ENCODE measurements at regions not wholly inside any gene's neighbourhood (a gene's known extent, or its start where the extent isn't known, plus 50 kb on each side); places are given as distances from the start of the nearest gene placed in this dataset.
"Not testable (repeated sequence)": the region's sequence is repeated elsewhere in the genome, so short reads cannot be mapped to it uniquely, and the experiment has no call there.

DNA sequence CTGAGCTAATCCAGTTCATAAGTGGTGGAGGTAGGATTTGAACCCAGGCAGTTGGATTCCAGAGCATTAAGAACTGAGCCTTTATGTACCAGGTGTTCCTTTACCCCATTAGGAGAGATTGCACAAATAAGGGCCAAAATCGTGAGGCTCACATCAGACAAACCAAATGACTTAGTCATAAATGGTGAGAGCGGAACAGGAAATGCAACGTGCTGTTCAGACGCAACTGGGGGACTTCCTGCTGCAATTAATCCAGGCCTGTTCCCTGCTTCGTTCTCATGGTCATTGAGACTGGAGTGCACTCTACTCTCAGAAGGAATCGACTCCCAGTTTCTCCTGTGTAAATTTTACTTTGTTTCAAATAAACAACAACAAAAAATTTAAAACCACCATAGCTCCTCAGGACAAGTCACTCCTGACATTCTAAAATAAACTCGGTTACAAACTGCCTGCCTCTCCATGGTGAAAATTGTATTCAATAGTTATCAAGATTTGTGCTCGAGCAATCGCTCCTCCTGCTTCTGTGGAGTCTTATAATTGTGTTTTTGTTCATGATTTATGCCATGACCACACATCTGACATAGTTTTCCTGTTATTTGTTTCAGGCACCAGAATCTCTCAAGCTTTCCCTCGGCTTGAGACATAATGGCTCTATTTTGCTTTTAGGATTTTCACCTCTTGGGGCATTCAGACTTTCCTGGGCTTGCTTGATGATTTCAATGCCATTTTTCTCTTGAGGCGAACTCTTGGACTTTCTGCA is 115.3 kb upstream of the BMPER start:
- no peak for DNase-seq

DNA sequence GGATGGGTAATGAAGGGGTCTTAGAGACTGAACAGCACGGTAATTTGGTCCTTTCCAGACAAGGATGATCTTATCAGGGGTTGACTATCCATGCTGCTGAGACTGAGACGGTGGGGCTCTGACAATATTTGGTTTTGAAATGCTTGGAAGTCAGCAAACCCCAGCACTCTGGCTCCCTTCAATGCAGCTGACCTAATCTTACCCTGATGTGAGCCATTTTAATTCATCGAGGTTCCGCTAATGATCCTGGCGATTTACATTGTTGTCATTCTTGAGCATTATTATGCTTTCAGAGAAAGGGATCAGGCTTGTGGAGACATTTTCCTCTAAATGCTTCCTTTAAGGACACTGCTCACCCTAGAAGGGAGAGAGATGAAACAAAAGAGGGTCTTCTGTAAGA is 114.6 kb upstream of the BMPER start:
- DNase-seq = no peak

DNA sequence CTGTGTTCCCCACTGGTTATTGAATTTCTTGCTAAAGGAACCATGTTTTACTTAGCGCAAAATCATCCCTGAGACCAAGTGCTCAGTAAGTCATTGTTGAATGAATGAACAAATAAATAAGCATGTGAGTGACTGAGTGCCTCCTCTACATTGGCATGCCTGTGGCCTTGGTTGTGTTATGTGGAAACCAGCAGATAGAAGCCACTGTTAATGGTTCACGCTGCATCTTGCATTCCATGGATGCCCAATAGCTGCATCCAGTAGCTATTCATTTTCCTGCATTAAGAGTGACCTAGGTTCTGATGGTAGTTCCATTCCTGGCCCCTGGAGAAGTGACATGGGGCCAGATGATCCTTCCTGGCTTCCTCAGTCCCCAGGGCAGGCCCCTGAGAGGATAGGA is 113.3 kb upstream of the BMPER start:
- DNase-seq = peak; percentile 39

DNA sequence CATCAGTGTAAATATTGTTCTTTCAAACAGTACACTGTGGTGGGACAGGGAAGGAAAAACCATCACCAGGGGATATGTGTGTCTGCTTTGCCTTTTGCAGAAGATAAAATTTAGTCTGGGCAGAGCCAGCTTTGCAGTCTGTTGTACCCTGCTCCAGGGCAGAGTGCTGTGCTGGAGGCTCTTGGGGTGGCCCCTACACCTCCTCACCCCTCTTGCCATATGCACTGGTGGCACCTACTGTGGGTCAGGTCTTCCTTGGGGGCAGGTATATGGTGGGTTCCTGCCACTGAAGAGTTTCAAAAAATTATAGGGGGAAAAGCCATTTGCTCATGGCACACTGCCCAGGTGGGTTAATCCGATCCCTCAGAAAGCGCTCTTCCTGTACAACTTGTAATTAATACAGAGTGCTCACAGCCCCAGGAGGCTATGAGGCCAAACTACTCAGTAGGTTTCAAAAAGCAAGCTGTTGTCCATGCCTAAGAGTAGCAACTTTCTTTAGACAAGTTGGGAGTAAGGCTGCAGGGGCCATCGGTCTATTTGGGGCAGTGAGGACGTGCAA is 112.7 kb upstream of the BMPER start:
- no peak for DNase-seq

DNA sequence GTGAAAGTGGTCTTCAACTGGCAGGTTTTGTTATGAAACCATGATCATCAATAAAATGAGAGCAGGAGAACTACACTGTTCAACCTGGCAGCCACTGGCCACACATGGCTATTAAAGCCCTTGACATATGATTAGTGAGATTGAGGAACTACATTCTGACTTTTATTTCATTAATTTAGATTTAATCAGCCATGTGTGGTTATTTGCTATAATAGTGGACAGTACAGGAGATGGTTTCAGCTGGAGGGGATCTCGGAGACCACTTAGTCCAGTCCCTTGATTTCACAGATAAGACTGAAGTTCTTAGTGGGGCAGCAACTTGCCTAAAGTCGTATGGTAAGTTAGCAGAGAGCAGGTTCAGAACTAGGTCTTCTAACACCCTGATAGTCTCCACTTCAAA is 111.7 kb upstream of the BMPER start:
- DNase-seq = no peak

DNA sequence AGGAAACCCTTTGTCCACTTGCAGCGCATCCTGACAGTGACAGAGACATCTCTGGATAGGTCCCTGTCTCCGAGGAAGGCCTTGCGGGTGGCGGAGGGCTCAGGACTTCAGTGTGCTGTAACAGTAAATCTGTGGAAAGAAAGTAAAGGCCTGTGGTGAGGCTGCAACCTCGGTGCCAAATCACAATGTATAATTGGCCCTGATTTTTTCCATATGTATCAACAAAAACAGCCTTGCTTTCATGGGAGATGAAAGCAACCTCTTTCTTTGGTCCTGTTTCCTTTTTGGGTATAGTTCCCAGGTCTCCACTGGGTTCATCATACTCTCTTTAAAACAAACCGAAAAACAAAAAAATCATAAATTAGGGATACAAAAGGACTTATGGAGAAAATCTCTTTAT is 110.9 kb upstream of the BMPER start:
- no peak for DNase-seq

DNA sequence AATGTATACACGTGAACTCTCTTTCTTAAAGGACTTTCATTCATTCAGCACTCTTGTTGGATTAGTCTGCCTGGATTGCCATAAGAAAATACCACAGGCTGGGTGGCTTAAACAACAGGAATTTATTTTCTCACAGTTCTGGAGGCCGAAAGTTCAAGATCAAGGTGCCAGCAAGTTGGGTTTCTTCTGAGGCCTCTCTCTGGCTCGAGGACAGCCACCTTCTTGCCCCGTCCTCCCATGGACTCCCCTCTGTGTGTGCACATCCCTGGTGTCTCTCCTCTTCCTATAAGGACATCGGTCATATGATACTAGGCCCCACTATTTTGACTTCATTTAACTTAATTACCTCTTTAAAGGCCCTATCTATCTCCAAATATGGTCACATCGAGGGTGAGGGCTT is 110.4 kb upstream of the BMPER start:
- no peak for DNase-seq

DNA sequence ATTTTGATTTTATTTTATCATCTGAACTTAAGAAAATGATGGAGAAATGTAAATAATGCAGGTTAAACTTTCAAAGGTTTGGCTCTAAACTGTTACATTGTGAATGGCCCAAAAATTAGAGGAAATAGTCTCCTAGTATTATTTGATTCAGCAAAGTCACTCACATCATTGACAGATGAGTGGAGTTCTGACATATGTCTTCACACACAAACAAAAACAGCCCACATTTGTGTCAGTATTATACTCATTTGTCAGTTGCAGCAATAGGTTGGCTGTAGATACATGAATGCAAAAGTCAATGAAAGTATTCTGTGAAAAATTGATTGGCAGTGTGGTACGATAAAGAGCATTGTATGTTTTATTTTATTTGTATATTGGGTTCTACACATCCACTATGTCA is 108.8 kb upstream of the BMPER start:
- DNase-seq = no peak

DNA sequence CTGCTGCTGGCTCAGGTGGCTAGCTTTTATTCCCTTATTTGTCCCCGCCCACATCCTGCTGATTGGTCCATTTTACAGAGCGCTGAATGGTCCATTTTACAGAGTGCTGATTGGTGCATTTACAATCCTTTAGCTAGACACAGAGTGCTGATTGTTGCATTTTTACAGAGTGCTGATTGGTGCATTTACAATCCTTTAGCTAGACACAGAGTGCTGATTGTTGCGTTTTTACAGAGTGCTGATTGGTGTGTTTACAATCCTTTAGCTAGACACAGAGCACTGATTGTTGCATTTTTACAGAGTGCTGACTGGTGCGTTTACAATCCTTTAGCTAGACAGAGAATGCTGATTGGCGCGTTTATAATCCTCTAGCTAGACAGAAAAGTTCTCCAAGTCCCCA is 107.8 kb upstream of the BMPER start:
- DNase-seq = not testable (repeated sequence)

DNA sequence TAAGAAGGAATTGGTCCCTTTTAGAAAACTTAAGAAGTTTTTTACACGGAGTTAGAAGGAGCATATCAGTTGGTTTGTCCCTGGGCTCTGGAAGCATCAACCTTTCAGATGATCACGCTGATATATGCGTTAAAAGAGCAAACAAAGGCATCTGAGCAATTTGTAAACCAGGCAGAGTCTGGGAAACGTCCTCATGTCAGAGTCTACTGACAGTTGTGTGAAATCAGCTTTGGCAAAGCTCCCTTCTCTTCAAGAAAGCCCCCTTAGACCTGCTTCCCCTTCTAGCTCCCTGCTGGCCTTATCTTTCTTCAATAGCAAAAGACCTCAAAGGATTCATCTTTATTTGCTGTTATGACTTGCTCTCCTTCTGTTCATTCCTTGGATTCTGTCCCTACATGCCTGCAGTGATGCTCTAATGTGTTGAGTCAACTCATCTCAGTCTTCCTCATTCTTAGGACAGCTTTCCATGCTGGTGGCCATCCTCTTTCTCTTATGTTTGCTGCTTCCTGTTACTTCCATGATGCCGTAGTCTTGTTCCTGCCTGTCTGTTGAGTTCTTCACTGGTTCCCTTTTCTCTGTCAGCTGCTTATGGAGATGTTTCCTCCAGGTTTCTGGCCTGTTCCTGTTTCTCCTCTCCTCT is 106.5 kb upstream of the BMPER start:
- peak; percentile 18 for DNase-seq

DNA sequence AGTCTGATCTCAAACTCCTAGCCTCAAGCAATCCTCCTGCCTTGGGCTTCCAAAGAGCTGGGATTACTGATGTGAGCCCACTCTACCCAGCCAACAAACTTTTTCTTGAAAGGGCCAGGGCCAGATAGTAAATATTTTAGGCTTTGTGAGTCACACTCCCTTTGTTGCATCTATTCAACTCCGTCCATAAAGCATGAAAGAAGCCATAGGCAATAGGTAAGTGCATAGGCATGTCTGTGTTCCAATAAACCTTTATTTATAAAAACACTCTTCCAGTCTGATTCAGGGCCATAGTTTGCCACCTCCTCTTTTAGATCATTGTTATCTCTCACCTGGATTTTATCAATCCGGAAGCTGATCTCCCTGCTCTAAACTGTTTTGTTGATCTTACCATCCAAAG is 105.6 kb upstream of the BMPER start:
- DNase-seq = no peak

DNA sequence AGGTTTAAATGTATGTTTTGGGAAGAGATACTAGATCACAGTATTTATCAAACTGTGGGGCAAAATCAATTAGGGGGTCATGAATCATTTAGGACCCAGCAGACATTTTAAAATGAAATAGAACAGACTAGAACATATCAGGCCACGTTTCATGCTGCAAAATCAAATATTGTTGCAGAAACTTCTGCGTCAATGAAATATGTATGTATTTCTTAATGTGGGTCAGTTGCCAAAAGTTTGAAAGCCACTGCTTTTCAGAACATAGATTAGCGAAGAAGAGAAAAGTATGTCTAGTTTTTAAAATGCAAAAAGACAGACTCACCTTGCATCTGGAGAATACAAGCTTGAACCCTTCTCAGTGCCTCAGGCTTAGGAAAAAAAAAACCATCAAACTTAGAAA is 102.7 kb upstream of the BMPER start:
- no peak for DNase-seq

DNA sequence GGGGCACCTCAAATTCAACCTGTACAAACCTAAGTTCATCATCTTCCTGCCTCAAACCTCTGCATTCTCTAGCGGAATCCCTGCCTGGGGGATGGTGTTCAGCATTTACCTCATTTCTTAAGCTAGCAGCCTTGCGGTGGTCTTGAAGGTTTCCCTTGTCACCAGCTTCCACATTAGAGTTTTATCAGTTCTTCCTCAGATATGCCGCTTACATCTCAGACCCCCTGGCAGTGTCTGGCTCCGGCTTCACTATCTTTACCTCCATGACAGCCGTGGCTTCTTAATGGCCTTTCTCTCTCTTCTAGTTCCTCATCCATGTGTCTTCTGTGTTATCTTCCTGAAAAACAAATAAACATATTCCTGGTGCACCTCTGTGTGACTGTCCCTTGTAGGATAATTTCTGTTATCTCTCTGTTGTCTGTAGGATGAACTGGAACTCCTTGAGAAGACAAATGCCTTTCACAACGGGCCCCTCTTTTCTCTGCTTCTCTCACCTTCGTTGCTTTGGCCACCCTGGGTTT is 101.1 kb upstream of the BMPER start:
- no peak for DNase-seq

DNA sequence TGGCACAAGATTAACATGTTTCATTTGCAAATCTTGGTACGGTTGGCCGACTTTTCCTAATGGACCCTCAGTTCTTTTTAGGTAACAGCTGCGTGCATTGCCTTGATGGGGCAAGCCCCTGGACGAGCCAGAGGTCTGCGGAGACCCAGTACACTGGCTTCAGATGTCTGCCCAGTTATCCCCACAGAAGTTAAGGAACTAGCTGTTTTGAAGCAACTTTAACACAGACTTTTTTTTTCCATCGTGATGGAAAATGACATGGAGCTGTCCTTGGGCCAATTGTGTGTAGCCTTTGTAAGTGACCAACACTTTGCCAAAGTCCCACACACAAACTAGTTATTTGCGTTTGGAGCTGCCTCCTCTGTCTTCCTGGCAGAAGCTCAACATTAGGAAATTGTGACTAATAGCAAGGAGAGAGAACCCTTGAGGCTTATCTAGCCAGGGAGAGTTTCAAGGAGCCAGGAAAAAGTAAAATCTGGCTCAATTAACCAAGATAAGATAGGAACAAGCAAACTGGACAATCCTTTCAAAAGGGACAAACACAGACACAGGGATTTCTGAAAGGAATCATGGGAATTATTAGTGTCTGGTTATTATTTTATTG is 99.6 kb upstream of the BMPER start:
- peak; percentile 55 for DNase-seq

DNA sequence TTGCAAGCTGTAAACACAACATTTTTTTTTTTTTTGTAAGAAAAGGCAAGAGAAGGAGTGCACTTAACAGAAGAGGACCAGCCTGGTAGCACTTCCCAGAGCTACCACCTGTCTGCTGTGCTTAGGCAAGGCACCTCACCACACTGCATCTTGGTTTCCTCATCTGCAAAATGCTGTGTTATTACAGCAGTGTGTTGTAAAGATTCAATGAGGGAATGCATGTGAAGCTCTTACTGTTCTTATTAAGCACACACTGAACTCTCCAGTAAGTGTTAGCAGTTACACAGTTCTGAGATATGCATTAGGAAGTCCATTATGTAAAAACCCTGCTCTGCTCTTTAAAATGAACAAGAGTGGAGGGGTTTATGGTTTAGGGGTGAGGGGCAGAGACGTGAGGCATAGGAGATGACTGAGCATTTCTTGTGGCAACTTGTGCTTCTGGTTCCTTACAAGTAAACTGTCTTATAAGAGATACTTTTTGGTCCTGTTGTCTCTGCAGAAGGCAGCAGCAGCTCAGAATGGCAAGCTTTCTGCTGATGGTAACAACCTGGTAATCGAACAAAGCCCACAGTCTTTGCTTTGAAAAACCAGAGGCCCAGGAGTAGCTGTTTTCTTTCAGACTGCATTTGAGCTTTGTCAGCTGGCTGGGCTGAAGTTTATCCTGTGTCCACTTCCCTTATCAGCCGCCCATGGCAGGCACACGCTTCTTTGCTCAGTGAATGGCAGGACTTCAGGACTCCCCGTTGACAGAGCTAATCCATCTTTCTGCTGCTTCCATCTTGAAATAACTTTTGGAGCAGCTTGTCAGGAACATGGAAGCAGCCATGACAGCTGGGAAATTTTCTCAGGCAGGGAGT is 98.8 kb upstream of the BMPER start:
- DNase-seq = no peak

DNA sequence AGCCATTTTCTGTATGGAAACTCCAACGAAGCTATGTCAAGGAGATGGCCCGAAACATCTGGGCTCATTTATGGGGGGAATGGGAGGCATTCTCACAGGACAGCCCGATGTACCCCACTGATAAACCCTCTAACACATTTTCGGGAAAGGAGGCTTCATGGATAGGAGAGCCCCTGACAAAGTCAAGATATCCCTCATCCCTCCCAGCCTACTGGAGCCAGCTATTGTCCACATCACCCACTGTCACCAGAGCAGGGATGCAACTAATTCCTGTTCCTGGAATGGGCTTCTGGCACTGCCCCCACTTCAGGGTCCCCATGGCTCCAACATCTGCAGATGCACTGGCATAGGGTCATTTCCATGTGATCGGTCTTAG is 98.2 kb upstream of the BMPER start:
- DNase-seq = no peak

DNA sequence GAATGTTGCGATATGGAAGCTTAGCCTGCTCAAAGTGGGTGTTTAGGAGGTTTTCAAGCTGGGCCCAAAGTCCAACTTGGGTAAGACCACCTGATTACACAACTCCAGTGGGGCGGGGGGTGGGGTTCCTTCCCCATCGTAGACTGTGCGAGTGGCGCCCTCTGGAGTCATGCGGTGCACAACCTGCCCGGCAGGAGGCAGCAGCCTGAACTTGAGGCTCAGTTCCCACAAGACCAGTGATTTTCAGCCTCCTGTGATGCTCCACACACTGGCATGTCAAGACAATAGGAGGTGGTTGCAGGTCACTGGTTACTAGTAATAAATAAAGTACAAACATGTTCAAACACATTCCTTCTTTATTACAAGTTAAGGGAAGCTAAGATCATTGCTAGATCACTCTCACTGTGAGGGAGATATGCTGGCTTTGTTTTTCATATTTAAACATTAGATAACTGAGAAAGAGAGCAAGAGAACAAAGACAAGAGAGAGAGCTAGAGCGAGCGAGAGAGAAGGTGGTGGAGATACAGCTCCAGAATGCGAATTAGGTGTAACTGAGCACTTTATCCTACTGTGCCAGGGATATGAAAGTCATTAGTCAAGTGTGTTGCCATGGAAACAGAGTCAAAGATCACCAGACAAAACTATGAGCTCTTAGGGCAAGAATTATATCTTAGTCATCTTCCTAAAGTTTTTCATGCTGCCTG is 97.4 kb upstream of the BMPER start:
- peak; percentile 81 for DNase-seq

DNA sequence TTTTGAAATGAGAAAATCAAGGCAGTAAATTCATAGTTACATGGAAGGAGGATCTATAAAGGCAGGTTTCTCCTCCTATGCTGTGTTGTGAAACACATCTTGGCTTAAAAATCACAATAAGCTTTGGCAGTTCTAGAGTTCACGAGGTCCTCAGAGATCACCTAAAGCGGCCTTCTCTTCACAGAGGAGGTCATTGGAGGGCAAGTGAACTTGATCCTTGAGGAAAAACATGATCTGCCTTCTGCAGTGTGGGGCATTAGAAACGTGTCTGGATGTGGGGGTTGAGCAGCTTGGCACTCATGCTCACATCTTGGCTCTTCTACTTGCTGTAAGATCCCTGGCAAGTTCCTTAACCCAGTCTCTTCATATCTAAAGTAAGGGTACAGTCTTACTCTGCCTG is 96.1 kb upstream of the BMPER start:
- DNase-seq = no peak

DNA sequence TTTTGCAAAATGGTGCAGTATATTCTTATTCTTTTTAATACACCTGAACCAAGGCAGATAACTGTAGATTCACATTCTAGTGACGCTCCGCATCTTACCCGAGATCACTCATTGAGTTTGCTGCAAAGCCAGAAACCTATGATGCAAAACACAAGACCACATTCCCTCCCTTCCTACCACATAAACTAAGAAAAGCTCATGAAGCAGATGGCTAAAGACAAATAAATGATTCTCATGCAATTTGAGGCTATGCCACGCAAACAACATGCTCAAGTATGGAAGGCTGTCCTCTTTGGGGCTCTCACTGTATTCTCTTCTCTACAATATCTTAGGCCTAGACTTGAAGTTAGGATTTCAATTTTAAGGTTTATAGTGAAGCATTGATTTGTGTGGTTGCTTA is 95.0 kb upstream of the BMPER start:
- no peak for DNase-seq

DNA sequence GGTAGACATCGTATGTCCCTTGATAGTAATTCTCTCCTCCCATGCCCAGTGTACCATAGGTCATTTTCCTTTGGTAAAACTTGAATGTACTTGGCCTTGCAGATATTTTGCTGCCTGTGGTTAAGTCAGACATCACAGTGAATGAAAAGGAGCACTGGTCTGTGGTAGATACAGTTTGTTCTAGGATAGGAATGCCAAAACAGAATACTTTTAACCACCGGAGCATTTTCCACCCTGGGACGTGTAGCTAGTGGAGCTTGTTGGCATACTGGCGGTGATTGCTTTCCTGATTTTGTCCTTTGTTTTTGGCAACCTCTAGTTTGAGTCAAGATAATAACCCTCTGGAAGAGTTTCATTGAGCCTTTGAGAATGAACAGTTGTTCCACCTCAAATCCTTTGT is 92.0 kb upstream of the BMPER start:
- DNase-seq = peak; percentile 26

DNA sequence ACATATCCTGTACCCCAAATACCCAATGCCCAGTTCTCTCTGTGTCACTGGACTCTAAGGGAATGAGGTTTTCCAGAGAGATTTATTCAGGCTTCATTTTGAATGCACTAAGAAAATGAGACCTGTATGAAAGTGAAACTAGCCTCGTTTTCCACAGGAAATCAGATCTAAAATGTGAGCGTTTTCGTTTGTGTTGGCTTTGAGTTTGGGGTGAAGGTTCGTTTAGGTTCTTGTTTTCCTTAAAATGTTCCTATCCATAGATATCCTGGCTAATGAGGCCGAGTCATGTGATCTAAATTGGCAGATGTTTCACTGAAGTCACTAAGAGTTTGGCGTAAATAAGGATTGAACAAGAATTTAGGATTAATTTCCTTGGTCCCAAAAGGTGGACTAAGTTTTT is 90.9 kb upstream of the BMPER start:
- DNase-seq = no peak

DNA sequence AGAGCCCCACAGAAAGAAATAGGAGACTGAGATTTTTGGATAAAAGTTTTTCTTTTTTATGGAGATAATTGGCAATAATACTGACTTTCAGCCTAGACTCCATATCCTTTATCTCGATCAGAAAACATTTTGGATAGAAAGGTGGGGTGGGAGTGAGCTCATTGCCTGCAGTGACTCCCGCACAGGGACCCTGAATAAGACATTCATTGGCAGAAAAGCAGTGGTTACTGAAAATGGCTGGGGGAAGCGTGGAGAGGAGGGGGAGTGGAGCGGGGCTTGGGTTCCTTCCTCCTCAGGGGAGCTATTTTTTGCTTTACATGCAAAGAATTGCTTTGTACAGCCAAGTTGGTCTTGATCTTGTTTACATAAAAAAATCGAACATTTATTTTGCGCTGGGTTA is 90.4 kb upstream of the BMPER start:
- DNase-seq = no peak
